SH-SY5Y (cell line): ENCODE measurements at regions not wholly inside any gene's neighbourhood (a gene's known extent, or its start where the extent isn't known, plus 50 kb on each side); places are given as distances from the start of the nearest gene placed in this dataset.

ENCODE experiments used
- GATA2 ChIP-seq: IDR thresholded peaks from 2 replicates; pipeline ENCODE4 v1.6.1; 2011; ENCODE audit warnings: mild to moderate bottlenecking, low read depth, low read length
- GATA3 ChIP-seq: IDR thresholded peaks from 2 replicates; pipeline ENCODE4 v1.6.1; 2011; ENCODE audit warnings: low read depth, mild to moderate bottlenecking, low read length, moderate library complexity

DNA sequence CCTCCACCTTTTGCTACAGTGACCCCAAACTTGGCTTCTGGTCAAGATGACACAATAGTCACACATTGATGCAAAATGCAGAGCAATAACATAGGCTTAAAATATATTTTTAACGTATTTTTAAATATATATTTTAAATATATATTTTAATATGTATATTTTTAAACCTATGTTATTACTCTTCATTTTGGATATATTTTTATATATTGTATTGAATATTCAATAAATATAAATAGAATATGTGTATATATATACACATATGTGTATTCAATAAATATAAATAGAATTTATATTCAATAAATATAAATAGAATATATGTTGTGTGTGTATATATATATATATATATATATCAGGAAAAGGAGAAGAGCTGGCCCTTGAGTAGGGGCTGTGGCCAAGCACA lies 115.6 kb downstream of the POU4F1 start:
- no peak for TF ChIP-seq GATA3
- TF ChIP-seq GATA2, result no peak
